DMS53 treated with DMSO at 0.1 percent for 48 hours (cell line): ENCODE measurements at regions not wholly inside any gene's neighbourhood (a gene's known extent, or its start where the extent isn't known, plus 50 kb on each side); places are given as distances from the start of the nearest gene placed in this dataset.

ENCODE experiments used
- DNase-seq: peaks from one replicate; lab custom pipeline; 2025; ENCODE audit not compliant: unreplicated experiment; lab: John Stamatoyannopoulos, UW

DNA sequence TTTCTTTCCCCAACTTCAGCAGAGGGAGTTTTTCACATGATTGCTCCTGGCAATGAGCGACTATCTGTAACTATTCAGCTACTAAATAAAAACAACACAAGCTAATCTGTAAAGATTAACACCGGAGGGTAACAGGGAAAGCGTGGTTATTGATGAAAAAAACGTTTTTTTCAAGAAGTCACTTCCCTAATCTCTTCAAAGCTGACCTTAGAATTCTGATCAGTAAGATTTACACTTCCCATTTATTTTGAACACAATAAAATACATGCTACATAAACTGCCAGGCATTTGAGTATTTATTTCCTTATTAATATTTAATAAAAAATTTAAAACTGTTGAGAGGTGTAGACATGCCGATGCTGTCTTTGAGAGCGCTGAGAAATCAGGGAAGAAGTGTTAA is 207.4 kb upstream of the HDAC4 start:
- no peak for DNase-seq

DNA sequence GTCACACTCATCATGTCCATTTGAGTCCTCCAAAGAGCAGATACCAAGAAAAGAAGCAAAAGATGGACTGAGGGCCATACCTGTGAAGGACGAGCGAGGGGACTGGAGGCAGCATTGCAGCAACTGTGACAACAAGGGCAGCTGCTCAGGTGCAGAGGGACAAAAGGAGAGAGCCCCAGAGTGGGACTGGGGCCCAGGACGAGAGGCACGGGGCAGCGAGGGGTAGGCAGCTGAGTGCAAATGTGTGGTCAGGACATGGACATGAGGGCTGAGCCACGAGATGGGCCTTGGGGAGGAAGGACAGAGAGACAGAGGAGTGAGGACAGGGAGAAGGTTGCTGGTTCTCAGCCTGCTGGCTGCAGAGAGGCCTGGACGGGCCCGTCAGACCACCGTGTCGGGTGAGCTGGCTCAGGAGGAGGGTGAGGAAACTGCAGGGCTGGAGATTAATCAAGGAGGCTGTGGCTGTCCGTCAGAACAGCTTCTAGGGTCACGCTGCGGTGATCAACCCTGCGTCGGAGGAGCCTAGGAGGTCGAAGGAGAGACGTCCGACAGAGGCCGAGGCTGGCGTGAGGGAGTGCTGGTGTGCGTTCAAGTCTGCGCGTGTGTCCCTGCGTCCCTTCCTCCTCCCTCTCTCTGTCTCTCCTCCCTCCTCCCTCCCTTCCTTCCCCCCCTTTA is 206.8 kb upstream of the HDAC4 start:
- DNase-seq, result no peak

DNA sequence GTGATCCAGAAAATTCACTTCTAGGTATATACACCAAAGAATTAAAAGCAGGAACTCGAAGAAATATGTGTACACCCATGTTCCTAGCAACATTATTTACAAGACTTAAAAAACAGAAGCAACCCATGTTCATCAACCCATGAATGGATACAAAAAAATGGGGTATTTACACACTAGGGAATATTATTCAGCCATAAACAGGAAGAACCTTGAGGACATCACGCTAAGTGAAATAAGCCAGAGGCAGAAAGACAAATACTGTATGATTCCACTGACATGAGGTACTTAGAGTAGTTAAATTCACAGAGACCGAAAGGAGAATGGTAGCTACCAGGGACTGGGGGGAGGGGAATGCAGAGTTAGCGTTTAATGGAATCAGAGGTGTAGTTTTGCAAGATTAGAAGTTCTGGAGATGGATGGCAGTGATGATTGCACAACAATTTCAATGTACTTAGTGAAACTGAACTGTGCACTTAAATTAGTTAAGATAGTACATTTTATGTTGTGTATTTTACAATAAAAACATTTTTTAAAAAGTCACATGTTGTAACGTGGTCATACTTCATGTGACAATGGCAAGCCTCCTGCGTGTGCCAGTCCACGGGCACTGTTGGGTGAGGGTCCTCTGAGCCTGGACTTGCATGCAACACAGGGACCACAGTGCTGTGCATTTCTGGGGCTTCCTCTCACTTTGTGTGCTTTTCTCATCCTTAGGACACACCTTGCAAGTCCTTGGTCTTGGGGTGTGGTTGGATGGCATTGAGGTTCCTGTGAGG is 206.1 kb upstream of the HDAC4 start:
- no peak for DNase-seq

DNA sequence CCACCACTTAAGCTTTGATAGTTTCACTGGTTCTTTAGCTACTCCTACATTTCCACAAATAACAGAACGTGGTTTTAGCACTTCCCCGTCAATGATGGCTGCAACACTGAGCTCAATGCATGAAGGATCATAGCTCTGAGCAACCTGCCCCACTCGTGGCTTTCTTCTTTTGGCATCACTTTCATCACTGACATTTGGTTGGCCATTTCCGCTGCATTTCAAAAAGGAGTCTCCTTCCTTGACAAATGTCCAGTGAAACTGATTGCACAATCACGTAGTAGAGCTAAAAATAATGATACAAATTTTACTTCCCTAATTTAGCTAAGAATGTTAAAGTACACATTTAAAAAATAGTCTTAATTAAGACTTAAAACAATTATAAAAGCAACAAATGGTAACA is 205.2 kb upstream of the HDAC4 start:
- no peak for DNase-seq

DNA sequence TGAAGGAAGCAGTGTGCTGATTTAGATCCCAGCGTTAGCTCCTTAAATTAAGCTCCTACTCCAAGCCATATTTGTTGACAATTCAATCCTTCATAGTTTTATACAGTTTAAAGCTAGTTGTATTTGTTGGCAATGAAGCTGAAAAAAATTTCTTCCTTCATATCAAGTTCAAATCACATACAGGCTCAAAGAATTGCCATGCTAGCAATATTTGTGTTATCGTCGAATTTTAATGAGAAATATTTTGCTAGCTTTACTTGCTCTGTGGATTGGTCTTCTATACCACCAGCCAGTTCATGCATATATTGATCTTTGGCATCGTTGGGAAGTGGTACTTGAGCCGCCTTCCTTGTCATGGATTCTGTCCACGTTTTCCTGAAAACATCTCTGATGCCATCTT is 204.6 kb upstream of the HDAC4 start:
- no peak for DNase-seq

DNA sequence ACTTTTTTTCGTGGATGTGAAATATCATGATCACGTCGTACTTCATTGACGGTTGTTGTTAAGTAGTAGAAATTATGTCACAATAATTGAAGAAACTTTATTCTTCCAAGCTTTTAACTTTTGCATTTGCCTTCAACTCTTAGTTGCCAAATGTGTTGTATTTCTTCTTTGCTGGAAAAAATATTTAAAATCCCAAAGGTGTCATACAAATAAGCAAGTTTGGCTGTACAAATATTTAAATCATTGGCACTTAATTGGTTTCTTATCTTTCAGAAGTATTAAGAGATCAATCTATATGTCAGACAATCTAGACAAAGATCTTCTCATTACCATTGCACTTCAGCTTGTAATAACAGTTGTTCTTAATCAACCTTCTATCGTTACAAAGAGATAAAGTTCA is 204.0 kb upstream of the HDAC4 start:
- DNase-seq, result no peak

DNA sequence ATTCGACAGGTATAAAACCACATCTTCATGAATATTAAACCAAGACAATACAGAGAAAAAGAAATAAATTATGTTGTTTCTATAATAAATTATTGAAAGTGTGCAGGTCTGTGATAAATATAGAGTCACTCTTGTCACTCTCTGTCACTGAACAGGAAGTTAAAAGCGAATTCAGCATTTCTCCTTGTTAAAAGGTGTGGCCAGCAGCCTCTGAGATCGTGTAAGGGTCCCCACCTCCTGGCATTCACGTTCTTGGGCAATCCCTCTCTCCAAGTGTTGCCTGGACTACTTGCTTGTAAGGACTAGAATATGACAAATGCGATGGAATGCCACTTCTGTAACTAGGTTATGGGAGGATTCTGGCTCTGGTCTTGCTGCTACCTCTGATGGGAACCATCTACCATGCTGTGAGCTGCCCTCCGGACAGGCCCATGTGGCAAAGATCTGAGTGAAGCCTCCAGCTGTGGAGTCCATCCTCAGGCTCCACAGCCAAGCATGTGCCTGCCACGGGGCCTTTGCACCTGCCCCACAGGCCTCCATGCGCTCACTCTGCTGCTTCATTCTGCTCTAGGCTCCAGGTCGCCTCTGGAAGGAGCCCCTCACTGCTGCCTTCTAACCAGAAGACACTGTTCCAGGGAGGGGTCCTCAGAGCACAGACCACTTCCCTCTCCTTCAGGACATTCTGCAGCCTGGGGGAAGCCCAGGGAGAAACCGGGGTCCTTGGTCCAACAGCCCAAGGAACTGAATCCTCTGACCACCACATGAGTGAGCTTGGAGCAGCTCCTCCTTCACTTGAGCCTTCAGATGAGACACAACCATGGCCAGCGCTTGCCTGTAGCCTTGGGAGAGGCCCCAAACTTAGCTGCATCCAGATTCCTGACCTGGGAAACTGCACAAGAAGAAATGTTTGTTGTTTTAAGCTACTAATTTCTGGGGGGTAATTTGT is 202.9 kb upstream of the HDAC4 start:
- no peak for DNase-seq

DNA sequence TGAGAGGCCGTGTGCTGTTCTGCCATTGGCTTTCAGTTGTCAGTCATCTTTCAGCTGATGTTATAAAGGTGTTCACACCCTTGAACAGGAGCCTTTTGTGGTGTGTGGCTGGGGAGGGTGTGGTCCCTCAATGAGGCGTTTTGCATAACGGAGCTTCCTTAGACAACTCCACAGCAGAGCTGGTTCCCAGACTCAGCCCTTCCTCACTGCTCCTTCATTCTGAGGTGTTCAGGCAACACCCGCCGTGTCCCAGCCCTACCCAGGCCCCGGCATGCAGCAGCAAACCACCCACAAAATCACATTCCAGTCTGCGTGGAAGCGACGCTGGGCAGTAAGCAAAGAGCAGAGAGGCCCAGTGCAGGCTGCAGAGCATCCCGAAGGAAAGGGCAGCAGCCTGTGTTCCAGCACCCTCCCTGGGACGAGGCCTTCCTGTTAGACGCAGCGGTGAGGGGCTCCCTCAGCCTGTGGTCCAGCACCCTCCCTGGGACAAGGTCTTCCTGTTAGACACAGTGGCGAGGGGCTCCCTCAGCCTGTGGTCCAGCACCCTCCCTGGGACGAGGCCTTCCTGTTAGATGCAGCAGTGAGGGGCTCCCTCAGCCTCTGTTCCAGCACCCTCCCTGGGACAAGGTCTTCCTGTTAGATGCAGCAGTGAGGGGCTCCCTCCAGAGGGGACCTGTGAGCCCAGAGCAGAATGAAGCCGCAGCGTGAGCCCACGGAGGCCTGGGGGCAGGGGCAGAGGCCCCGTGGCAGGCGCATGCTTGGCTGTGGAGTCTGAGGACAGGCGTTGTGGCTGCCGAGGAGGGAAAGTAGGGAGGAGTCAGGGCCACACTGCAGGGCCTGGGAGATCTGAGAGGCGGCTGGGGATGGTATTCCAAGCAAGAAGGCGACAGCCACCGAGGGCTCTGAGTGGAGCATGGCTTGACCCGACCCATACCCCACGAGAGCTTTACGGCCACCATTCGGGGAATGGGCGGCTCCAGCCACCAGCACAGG is 201.8 kb upstream of the HDAC4 start:
- DNase-seq, result no peak

DNA sequence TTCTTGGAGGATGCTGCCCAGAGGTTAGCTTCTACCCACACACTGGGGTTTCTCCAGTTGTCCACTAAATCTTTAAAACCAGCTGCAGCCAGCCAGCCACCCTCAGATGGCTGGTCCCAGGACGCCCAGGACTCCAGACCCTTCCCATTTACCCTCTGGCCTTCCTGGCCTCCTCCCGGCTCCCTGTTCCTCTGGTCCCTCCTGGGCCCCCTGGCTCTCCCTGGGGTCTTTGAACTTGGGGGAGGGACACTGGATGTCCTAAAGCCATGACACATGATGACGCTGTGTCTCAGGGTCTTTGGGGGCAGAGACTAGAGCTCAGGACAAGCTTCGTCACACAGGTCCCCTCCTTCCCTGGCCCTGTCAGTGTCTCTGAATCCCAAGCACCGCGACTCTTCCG is 201.1 kb upstream of the HDAC4 start:
- no peak for DNase-seq

DNA sequence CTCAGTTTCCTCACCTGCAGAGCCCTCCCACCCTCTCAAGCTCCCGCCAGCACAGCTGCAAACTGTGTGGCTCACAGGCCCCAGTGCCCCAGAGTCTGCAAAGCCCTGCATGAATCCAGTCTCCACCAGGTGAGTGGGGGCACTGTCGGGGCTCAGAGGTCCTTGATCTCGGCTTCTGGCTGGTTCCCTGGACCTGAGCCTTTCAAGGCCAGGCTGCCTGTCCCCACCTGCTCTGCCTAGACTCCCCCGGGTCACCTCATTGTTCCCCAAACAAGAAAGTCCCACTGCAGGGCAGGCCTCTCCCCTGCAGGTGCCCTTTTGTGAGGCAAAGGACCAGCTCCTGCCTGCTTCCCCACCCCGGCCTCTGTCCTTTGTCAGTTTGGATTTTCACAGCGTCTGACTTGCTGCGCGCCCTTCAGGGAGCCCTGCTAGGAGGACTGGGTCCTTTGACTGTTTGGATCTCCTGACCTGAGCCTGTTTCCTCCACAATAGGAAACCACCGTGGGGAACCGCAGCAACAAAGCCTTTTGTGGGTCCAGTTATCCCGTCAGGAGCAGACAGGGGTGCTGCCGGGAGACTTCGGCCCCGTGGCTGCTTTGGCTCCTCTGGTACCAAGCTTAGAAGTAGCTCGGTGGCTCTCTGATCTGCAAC is 200.5 kb upstream of the HDAC4 start:
- no peak for DNase-seq

DNA sequence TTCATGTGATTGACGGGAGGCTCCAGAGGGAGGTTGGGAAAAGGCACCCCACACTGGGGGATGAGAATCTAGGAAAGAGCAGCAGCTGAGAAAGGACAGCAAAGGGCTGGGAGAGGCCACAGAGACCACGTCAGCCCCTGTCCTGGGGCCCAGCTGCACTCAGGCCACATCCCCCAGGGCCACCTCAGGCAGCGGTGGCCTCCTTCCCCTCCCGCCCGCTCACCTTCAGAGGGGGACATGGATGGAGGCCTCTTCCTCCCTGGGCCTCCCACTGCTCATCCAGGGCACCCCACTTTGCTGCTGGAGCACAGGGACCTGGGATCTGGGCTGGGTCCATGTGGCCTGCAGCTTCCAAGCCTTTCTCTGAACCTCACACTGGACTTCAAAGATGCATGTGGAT is 199.8 kb upstream of the HDAC4 start:
- no peak for DNase-seq

DNA sequence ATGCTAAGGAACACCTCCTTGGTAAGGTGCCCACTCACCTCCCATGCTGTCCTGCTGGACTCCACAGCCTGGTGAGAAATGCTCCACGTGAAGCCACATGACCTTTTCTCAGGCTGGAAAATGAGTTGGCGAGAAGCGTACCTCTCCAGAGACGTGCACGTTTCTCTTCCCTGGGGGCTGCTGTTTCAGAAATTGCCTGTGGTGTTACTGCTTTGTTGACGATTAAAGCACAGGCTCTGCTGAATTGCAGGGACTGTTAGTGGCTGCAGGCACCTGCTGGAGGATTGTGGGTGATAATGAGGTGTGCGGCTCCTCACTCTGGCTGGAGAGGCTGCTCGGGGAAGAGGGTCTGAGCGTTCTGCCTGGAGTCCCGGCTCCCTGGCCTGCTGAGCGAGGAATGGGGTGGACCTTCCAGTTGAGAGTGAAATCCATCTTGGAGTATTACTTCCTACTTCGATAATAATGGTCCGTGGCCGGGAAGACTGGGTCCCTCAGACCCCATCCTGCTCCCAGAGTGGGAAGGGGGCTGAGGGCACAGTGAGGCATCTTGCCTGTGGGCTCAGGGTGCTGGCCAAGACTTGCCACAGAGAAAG is 199.3 kb upstream of the HDAC4 start:
- DNase-seq, result no peak

DNA sequence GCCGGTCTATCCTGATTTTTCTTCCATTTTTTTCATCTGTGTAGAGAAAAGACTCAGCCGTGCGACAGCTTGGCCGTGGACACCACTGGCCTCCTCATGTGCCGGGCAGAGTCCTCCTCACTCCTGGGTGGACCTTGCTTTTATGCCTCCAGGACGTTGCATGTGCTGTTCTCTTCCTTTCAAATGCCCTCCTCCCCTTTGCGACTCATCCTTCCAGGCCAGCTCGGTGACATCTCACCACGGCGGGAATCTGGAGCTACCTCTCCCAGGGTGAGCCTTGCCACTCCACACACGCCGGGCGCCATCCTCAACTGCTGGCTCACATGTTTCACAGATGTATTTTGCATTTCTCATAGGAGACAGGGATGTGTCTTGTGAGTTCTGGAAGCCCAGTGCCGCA is 198.5 kb upstream of the HDAC4 start:
- no peak for DNase-seq

DNA sequence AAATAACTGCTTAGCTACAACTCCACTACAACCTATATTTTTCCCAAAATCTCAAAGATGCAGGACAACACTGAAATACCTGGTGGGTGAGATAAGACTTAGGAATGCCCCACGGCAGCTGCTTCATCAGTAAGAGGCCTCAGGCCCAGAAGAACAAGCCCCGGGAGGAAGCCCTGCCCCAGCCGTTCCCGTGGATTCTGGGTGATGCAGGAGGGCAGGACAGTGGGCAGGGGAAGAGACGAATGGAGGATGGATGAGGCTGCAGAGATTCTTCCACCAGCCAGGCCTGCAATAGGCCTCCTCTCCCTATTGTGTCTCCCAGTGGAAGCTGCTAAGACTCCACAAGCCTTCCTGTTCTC is 197.9 kb upstream of the HDAC4 start:
- DNase-seq, result no peak

DNA sequence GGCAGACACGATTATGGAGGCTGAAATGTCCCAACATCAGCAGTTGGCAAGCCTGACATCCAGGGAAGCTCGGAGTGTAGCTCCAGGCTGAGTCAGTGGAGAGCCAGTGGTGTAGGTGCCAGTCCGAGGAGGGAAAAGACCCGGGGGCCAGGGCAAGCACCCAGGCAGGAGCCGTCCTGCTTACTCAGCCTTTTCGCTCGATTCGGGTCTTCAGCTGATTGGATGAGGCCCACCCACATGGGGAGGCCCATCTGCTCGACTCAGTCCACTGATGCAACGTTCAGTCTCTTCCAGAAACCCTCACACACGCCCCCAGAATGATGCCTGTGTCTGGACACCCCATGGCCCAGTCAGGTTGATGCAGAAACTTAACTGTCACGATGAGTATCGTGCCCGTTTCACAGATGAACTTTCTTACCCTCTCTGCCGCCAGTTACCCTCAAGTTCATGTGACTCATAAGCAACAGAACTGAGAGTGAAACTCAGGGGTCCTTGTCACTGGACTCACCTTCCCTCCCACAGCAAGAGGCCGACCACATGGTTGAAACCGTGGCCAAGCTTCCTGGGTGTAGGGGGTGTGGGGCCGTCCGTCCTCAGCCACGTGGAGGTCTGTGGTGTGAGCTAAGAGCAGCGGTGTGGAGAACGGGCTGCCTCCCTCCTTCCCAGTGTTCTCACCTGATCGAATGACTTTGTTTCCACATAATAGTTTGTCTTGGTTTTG is 197.4 kb upstream of the HDAC4 start:
- no peak for DNase-seq

DNA sequence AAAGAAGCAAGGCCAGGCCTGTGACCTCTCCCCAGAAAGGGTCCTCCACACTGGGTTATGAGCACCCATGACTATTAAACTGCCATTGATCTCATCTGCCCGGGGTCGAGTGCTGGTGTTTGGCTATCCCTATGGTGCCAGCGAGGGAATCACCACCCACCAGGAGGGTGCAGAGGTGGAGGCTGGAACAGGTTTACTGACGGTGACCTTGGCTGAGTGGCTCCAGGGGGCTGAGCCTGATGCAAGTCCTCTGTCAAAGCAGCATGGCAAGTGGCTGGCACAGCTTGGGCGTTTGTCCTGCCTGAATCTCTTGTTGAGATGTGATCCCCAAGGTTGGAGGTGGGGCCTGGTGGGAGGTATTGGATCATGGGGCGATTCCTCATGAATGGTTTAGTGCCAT is 196.4 kb upstream of the HDAC4 start:
- DNase-seq, result no peak

DNA sequence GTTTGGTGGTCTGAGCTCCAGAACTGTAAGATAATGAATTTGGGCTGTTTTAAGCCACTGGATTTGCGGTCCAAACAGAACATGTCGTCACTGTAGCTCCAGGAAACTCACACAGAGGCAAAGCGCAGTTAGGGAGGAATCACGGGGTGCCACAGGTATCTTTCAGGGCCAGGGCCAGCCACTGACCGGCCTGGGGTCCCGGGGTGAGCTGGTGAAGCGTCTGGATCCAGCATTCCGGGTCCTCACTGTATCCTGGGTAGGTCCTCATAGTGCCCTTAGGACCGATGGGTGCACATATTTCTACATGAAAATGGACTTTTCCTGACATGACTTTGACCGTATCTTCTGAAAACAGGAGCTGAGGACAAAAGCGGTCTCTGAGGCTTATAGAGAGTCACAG is 196.0 kb upstream of the HDAC4 start:
- DNase-seq, result no peak

DNA sequence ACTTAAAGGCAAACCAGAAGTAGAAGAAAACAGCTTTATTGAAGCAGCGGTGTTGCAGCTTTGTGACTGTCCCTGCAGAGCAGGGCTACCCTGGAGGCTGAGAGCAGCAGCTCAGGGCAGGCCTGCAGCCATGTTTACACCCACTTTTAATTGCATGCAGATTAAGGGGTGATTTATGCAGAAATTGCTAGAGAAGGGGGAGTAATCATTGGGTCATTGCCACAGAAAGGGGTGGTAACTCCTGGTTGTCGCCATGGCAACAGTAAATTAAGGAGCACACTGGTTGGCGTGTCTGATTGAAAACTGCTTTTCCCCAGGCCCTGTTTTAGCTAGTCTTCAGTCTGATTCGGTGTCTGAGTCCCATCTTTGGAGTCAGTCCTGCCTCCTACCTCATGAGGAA is 195.4 kb upstream of the HDAC4 start:
- DNase-seq, result no peak

DNA sequence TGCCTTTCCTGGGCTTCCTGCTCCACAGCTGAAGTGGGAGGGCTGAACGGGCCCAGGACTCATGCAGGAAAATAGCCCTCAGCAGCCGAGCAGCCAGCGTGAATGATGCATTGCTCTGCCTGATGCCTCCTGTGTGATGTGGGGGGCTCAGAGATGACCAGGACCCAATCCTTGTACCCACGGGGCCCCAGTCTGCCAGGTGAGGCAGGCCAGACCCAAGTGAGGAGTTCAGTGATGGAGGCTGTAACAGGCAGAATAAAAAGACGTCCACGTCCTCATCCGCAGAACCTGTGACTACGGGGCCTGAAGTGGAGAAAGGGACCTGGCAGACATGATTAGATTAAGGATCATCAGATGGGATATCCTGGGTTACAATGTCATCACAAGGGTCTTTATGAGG is 194.9 kb upstream of the HDAC4 start:
- DNase-seq, result no peak
